Right ventricle myocardium inferior (tissue), 1 donor: ENCODE measurements at regions not wholly inside any gene's neighbourhood (a gene's known extent, or its start where the extent isn't known, plus 50 kb on each side); places are given as distances from the start of the nearest gene placed in this dataset.
"Not testable (repeated sequence)": the region's sequence is repeated elsewhere in the genome, so short reads cannot be mapped to it uniquely, and the experiment has no call there.

Source experiments
- ATAC-seq: fragments of 200-7000 bp; cut with Tn5 transposase; one replicate; pipeline ENCODE4 v1.9.1; 2020; ENCODE audit warnings: mild to moderate bottlenecking, moderate library complexity
- DNase-seq: peaks from one replicate; pipeline ENCODE4 v3.0.0; 2021; ENCODE audit errors: missing footprints
- intact Hi-C: fragments of 100-400 bp; cut with DNase I; formaldehyde crosslinking; loops from one replicate; pipeline ENCODE4 v1.11.0; 2022
- donor health status: DM: no; HTN: yes; CAD: no; lungs with severe emphysema.

DNA sequence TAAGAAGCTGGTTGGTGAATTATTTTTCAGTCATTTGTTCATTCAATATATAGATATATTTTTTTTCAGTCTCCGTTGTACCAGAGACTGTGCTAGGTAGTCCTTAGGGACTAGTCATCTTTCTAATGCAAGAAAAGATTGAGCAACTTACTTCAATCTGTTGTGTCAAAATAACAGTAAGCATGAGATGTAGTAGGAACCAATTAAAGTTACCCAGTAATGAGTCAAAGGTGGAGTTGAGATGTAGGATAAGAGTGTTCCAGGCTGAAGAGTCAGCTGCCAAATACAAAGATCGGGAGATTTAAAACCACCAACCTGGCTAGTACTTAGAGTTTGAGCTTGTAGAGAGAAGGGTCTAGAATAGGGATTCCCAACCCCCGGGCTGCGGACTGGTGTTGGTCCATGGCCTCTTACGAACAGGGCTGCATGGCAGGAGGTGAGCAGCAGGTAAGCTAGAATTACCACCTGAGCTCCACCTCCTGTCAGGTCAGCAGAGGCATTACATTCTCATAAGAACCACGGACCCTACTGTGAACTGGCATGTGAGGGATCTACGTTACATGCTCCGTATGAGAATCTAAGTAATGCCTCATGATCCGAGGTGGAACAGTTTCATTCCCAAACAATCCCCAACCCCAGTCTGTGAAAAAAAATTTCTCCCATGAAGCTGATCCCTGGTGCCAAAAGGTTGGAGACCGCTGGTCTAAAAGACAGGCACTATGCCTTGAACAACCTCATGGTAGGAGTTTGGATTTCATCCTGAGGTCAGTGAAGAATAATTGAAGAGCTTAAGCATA lies 1241.5 kb upstream of the WWC1 start:
- ATAC-seq (no peak), DNase-seq (no peak)
- intact Hi-C loops, result no loop called here

DNA sequence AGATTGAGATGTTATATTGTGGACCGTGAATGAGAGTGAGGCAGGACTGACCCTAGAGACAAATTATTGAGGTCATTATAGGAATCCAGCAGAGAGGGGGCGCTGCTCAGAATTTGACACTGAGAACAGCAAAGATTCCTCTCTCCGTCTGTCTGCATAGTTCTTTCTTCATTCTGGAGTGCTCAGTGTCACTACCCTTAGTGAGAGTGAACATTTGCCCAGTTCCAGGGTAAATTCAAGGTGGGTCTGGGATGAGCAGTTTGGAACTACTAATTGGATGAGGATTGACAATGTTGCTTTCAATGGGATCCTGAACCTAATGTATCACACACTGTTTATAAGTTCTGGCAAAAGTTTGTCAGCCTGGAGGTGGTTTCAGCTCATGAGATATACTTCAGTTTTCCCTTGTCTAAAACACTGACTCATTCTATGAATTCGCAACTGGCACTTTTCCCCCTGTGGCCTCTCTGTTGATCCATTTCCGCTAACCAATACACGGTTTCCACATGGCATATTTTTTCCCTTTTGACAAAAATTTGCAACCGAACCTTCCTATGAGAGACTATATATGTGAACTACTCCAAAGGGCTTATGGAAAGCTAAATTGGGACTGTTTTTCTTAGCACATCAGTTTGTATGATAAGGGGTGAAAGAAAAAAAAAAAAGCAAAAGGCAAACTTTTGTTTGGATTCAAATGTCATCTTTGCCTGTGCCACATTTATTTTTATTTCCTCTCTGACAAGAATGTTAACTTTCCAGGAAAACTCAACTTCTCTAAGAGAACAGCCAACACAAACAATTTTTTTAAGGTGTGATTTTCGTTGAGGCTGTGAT lies 1240.7 kb upstream of the WWC1 start:
- DNase-seq (no peak), ATAC-seq (no peak)
- intact Hi-C loops, result no loop called here

DNA sequence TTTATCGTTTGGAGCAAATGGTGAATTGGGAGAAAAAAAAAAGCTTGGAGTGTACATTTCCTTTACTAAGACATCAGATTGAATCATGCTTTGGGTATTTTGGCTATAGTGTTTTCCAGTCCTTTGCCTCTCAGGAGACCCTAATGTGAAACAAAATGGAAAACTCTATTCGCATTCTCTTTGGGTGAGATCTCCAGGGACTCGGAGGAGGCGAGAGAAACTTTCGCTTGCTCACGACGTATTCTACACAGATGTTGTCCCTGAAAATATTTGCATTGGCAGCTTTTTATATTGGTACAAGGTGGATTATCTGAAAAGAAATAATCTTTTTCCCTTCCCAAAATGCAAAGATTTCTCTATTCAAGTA lies 1240.1 kb upstream of the WWC1 start:
- intact Hi-C loops, result no loop called here

DNA sequence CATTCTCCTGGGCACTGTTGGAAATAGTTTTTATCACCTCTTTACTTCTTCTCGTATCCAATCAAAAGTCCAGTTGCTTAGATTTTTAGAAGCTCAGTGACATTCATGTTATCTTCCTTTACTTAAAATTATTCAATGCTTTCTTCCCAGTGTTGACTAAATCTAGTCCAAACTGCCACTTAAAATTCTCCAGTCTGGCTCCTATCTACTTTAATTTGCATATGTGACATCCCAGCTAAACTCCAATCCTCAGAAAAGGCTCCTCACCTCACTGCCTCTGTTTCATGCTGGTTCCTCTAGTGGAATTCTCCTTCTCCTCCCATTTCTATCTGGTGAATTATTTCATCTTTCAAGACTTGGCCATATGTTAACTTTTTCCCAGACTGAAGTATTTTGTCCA lies 1238.7 kb upstream of the WWC1 start:
- intact Hi-C loops, result no loop called here
- DNase-seq, result no peak
- ATAC-seq, result no peak

More for the DNA sequence above, 1240.1 kb upstream of the WWC1 start:
- DNase-seq, result no peak
- ATAC-seq, result no peak

GRCh38 chr5:167057665-167058064 lies 1233.8 kb upstream of the WWC1 start:
- intact Hi-C loops, result no loop called here
- no peak for ATAC-seq
- DNase-seq, result no peak

DNA sequence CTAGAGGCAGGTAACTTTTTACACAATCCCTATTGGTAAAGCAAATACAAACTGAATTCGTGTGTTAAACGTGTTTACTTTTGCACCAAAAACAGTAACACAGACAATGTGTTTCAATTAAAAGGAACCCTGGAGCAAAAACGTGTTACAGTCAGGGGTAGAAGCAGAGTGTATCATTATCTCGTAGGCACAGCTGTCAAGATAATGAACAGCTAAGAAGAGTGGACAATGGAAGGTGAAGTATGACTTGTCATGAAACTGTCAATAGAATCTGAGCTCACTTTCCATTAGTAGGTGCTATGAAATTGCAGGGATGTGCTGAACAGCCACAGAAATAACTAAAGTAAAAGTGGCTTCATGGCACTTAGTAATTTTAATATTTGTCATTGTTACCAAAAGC lies 1229.8 kb upstream of the WWC1 start:
- ATAC-seq (no peak), DNase-seq (no peak)
- intact Hi-C loops, result no loop called here

DNA sequence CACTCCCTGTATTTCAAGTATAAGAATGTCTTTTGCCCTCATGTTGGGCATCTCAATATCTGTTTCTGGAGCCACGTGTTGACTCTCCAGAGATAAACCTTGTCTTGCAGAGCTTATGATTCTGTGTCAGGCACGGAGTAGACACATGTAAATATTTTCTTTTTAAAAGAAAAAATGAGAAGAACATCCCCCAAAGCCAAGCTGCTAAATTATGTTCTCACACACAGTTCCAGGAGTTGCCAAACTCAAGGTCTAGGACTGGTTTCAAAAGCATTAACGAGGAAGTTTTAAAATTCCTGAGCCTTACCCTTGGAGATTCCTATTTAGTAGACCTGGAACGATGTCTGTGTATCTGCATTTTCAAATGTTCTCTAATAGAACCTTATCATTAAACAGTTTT lies 1228.3 kb upstream of the WWC1 start:
- DNase-seq, result no peak
- ATAC-seq, result no peak
- intact Hi-C loops, result no loop called here

DNA sequence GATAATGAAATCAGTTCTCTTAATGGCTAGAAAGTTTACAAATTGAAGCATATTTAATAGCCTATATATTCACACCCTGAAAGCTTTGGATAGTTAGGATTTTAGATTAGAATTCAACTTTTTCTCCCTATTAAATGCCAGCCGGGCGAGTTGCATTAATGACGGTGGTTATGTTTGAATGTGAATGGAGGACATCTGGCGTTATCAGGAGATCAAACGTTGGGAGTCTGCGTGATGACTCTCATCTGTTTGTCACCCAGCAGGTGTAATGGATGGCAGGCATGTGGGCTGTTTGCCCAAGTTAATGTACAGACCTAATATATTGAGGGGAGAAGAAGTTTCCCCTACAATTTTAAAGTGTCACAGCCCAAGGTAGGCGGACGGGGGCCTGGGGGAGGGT lies 1227.7 kb upstream of the WWC1 start:
- DNase-seq, result no peak
- intact Hi-C loops, result no loop called here
- no peak for ATAC-seq

- intact Hi-C loops, result no loop called here
- ATAC-seq (no peak), DNase-seq (no peak)
These were observed 1227.2 kb upstream of the WWC1 start for GRCh38 chr5:167064198-167064776.

- no peak for DNase-seq
- intact Hi-C loops, result no loop called here
- ATAC-seq, result no peak
These were observed 1225.7 kb upstream of the WWC1 start for GRCh38 chr5:167065794-167066193.

DNA sequence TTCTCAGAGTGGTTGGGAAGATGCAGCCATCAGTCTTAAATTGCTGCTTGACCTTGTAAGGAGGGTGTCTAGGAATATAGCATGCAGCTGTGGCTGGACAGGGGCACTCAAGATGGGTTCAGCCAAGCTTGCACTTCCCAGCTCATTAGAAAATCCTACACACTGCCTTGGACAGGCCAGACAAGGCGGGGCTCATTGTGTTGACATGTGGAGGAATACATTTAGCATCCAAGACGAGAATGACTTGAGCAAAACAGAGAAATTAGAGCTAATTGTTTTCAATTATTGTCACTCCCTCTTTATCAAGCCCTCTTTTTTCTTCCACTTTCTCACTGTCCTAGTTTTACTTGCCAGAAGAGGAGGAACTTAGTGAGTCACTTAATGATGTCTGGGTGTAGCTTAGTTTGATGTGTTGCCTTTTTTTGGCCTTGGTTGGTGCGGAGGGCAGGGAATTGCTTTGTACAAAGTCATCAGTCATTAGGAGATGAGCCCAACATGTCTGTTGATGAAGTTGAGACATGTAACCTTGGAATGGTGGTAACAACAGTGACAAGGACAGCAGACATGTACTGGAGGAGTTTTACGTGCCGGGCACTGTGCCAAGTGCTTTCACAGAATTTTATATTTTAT lies 1219.3 kb upstream of the WWC1 start:
- DNase-seq (no peak), ATAC-seq (no peak)
- intact Hi-C loops, result no loop called here

- intact Hi-C loops, result no loop called here
- DNase-seq (no peak), ATAC-seq (no peak)
These were observed 1209.9 kb upstream of the WWC1 start for GRCh38 chr5:167081561-167081960.

DNA sequence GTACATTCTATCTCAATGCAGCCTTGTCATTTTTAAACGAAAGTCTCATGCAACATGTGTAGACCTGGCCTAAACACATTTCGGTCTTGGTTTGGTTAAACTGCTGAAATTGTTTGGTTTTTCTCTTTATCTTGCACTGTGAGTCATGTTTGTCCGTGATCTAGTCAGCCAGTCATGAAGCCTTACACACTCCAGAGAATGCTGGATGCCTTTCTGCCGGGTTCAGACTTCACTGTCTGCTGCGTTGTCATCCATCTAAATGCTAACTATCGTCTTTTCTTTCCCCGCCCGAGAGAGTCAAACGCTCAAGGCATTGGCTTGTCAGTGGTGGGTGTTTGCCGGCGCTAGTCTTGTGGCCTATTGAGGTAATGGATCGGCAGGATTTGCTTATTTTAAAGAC lies 1194.6 kb upstream of the WWC1 start:
- intact Hi-C loops, result no loop called here
- ATAC-seq (no peak), DNase-seq (no peak)

DNA sequence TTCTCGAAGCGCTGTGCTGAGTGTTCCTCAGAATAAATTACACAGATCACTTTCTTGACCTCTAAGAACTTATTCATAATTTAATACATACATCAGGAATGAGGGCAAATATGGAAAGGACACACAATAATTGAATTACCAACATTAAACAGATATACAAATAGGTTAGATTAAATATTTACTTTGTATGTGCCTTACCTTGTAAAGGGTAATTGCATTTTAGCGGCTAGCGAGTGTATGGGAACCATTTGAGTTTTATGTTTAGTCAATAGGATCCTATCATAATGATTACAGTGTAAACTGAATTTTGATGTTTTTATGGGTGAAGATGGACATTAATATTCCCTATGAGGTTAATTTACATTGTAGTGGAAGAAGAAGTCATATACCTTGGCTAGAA lies 1187.1 kb upstream of the WWC1 start:
- intact Hi-C loops, result no loop called here
- DNase-seq (no peak), ATAC-seq (no peak)

GRCh38 chr5:167105941-167106340 lies 1185.5 kb upstream of the WWC1 start:
- intact Hi-C loops, result no loop called here
- no peak for ATAC-seq
- DNase-seq, result no peak

DNA sequence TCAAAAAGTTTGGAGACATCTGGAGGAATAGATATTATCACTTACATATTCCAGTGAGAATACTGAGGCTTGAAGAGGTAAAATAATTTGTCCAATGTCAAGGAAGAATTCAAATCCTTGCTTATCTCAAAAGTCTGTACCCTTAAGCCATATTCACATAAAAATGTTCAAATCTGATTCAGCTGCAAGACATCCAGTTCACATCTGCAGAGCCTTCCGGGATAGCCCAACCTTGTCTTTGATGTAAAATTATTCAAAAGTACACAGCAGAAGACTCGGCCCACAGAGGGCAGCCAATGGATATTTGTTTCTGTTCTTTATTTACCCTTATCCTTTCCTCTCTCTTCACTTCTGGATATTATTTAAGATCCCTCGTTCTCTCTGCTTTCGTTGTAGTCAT lies 1183.8 kb upstream of the WWC1 start:
- DNase-seq (no peak), ATAC-seq (no peak)
- intact Hi-C loops, result no loop called here

DNA sequence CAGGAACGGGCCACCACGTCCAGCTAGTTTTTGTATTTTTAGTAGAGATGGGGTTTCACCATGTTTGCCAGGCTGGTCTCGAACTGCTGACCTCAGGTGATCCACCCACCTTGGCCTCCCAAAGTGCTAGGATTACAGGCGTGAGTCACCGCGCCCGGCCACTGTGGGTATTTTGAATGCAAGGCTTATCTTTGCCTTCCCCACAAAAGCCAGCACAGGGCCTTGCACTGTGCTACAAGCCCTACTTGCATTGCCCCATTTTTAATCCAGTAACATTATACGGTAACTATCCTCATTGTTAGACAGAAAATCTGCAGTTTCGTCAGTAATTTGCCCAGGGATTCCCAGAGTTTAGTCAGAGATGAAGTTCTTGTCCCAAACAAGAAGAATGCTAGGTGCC lies 1183.2 kb upstream of the WWC1 start:
- ATAC-seq, intact Hi-C loops, DNase-seq: not testable (repeated sequence)

DNA sequence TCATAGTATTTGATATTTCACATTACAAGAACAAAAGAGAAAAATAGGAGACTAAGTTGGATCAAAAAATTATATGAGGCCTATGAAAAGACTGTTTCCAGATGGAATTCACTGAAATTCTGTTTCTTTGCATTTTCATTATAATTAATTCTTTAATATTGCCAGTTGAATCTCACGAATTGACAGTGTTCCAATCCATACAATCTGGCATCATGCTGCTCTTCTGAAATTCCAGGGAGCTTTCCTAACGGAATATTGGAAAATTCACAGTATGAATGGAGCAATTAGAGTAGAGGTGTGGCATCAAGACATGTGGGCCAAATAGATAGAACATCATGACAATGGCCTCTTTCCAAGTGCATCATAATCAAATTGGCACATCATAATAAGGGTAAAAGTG lies 1178.9 kb upstream of the WWC1 start:
- intact Hi-C loops, result no loop called here
- DNase-seq (no peak), ATAC-seq (no peak)

- ATAC-seq (no peak), DNase-seq (no peak)
- intact Hi-C loops, result no loop called here
These were observed 1169.2 kb upstream of the WWC1 start for GRCh38 chr5:167122267-167122666.

GRCh38 chr5:167123126-167123525 lies 1168.3 kb upstream of the WWC1 start:
- intact Hi-C loops, result no loop called here
- DNase-seq (no peak), ATAC-seq (no peak)
